Heart left ventricle (tissue), 13 donors: ENCODE measurements at regions not wholly inside any gene's neighbourhood (a gene's known extent, or its start where the extent isn't known, plus 50 kb on each side); places are given as distances from the start of the nearest gene placed in this dataset.

Experiments used
- POLR2A ChIP-seq, 2 donors: fragments of 450-650 bp; IDR thresholded peaks; one replicate each; pipeline ENCODE4 v1.6.1; 2017; ENCODE audit warnings: antibody characterized with exemption in 2 of 2, mild to moderate bottlenecking in 2 of 2, moderate library complexity in 2 of 2
- TF ChIP-seq, protein P1 (sequence below), 12 donors: fragments of 200-600 bp; sonication (generic) in 4 of 12; IDR thresholded peaks; one replicate each; pipeline versions ENCODE4 v1.5.0 to v1.8.0; 2018 to 2022; ENCODE audit warnings: antibody characterized with exemption in 12 of 12, mild to moderate bottlenecking in 5 of 12
- donor health status: ischemic (EF 13 %, LVEDD 7.1; RV severe dilation, severe dysfunction).
- donor health status: DM: no; HTN: yes; CAD: no.
- donor health status: DM: no; HTN: no; CAD: no.
- donor health status: ischemic (EF 25% LVEDD 6.9; RV normal size, moderate dysfunction).
- donor health status: ischemic (EF 25% LVEDD 5.7; RV mildly dilated, moderate dysfunction).
- donor health status: ischemic (EF 35%, LVEDD 5.7; RV mildly dilated, moderate dysfunction).
- donor health status: nonischemic (EF 11% LVEDD 7.7; RV severe dilation, severe dysfunction).
- donor health status: DM: yes; HTN: yes; CAD: no.
- donor health status: PGD.
- donor health status: ischemic (EF 29% LVEDD 5.4; RV normal size, mild dysfunction).
- donor health status: nonischemic (EF 23%, LVEDD 6.1; RV moderate dilation, normal function).

DNA sequence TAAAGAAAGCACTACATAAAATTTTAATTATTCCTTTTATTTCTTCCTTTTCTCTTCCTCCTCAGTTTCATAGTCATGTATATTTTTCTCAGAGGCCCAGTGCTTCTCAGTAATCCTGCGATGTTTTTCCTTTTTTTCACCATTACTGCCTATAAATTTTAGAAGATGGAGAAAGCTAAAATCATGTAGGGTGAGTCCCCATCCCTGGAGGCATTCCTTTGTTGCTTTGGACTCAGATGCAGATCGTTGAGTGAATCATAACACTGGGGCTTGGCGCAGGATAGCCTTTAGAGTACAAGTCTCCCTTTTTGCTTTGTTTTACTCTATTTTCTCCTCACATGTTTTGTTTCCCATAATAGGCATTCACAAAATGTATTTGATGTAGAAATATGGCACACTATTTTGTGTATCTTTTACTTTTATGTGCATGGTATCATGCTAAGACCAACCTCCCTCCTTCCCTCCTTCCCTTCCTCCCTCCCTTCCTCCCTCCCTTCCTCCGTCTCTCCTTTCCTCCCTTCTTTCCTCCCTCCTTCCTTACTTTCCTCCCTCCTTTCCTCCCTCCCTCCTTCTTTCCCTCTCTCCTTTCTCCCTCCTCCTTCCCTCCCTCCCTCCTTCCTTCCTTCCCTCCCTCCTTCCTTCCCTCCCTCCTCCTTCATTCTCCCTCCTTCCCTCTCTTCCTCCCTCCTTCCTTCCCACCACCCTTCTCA, 72.4 kb downstream of the NUDT12 start:
- TF ChIP-seq, protein P1, sequence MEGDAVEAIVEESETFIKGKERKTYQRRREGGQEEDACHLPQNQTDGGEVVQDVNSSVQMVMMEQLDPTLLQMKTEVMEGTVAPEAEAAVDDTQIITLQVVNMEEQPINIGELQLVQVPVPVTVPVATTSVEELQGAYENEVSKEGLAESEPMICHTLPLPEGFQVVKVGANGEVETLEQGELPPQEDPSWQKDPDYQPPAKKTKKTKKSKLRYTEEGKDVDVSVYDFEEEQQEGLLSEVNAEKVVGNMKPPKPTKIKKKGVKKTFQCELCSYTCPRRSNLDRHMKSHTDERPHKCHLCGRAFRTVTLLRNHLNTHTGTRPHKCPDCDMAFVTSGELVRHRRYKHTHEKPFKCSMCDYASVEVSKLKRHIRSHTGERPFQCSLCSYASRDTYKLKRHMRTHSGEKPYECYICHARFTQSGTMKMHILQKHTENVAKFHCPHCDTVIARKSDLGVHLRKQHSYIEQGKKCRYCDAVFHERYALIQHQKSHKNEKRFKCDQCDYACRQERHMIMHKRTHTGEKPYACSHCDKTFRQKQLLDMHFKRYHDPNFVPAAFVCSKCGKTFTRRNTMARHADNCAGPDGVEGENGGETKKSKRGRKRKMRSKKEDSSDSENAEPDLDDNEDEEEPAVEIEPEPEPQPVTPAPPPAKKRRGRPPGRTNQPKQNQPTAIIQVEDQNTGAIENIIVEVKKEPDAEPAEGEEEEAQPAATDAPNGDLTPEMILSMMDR (IDR thresholded peaks at IDR 0.05): no peak
- TF ChIP-seq POLR2A (IDR thresholded peaks at IDR 0.05): no peak
